Neural cell (in vitro differentiated cells): ENCODE measurements at regions not wholly inside any gene's neighbourhood (a gene's known extent, or its start where the extent isn't known, plus 50 kb on each side); places are given as distances from the start of the nearest gene placed in this dataset.

ENCODE experiments used
- H2AFZ ChIP-seq: fragments of 200-600, 300-800 bp; sonication (generic), shearing (Covaris generic); 2 replicates; pipeline ENCODE4 v1.6.0; 2014; ENCODE audit warnings: low read depth, mild to moderate bottlenecking, antibody characterized with exemption, low read length, moderate library complexity
- H3F3A ChIP-seq: fragments of 200-600 bp; shearing (Covaris generic); 2 replicates; pipeline ENCODE4 v1.6.1; 2016; ENCODE audit warnings: mild to moderate bottlenecking, moderate library complexity, mixed read lengths, antibody characterized with exemption, low read length; ENCODE audit not compliant: insufficient read depth, poor library complexity, severe bottlenecking
- H3K27ac ChIP-seq: fragments of 200-600, 300-800 bp; sonication (generic), shearing (Covaris generic); 2 replicates; pipeline ENCODE4 v1.5.1; 2014; ENCODE audit warnings: mild to moderate bottlenecking, low read length, moderate library complexity
- H3K27me3 ChIP-seq: fragments of 300-800, 200-600 bp; sonication (generic), shearing (Covaris generic); 2 replicates; pipeline ENCODE4 v1.6.0; 2014; ENCODE audit warnings: mild to moderate bottlenecking, low read depth, low read length, moderate library complexity; ENCODE audit not compliant: insufficient read depth
- H3K36me3 ChIP-seq: fragments of 300-800, 200-600 bp; sonication (generic), shearing (Covaris generic); 2 replicates; pipeline ENCODE4 v1.5.1; 2014; ENCODE audit warnings: mild to moderate bottlenecking, antibody characterized with exemption, low read length, moderate library complexity; ENCODE audit not compliant: insufficient read depth
- H3K4me2 ChIP-seq: fragments of 300-800, 200-600 bp; sonication (generic), shearing (Covaris generic); 2 replicates; pipeline ENCODE4 v1.6.0; 2014; ENCODE audit warnings: mild to moderate bottlenecking, low read length
- H3K4me3 ChIP-seq: fragments of 300-800, 200-600 bp; sonication (generic), shearing (Covaris generic); 2 replicates; pipeline ENCODE4 v1.5.1; 2014; ENCODE audit warnings: mild to moderate bottlenecking, low read length, moderate library complexity
- H3K79me2 ChIP-seq: fragments of 200-600 bp; shearing (Covaris generic); replicated peaks from 2 replicates; pipeline ENCODE4 v1.6.0; 2014; ENCODE audit warnings: mild to moderate bottlenecking, low read length, moderate library complexity; ENCODE audit not compliant: insufficient read depth
- H3K9ac ChIP-seq: fragments of 300-800, 200-600 bp; sonication (generic), shearing (Covaris generic); 2 replicates; pipeline ENCODE4 v1.6.1; 2016; ENCODE audit warnings: mild to moderate bottlenecking, low read length, mixed read lengths
- H3K9me2 ChIP-seq: fragments of 200-600 bp; shearing (Covaris generic); 2 replicates; pipeline ENCODE4 v1.6.1; 2016; ENCODE audit warnings: mild to moderate bottlenecking, low read length, mixed read lengths; ENCODE audit not compliant: insufficient read depth
- H3K9me3 ChIP-seq: fragments of 200-600, 300-800 bp; sonication (generic), shearing (Covaris generic); 2 replicates; pipeline ENCODE4 v1.6.1; 2016; ENCODE audit warnings: mild to moderate bottlenecking, mixed run types, low read length, moderate library complexity, mixed read lengths
- H4K20me1 ChIP-seq: fragments of 200-600 bp; shearing (Covaris generic); 2 replicates; pipeline ENCODE4 v1.6.1; 2016; ENCODE audit warnings: mild to moderate bottlenecking, mixed run types; ENCODE audit not compliant: insufficient read depth
- EP300 ChIP-seq: fragments of 450-650 bp; conservative IDR thresholded peaks from 2 replicates; pipeline ENCODE4 v1.6.1; 2014; ENCODE audit warnings: antibody characterized with exemption, mild to moderate bottlenecking, moderate library complexity; ENCODE audit not compliant: poor library complexity, severe bottlenecking
- EZH2 ChIP-seq: fragments of 200-600, 300-800 bp; shearing (Covaris generic), sonication (generic); IDR thresholded peaks from 2 replicates; pipeline ENCODE4 v1.6.1; 2014; ENCODE audit warnings: antibody characterized with exemption, low read length, borderline replicate concordance, mild to moderate bottlenecking; ENCODE audit not compliant: insufficient read depth, poor library complexity, severe bottlenecking
- MXI1 ChIP-seq: fragments of 450-650 bp; conservative IDR thresholded peaks from 2 replicates; pipeline ENCODE4 v1.6.1; 2014; ENCODE audit warnings: antibody characterized with exemption, mild to moderate bottlenecking; ENCODE audit not compliant: poor library complexity, severe bottlenecking
- POLR2AphosphoS5 ChIP-seq: IDR thresholded peaks from 2 replicates; pipeline ENCODE4 v1.6.1; 2012
- RAD21 ChIP-seq: fragments of 450-650 bp; conservative IDR thresholded peaks from 2 replicates; pipeline ENCODE4 v1.6.1; 2014; ENCODE audit warnings: antibody characterized with exemption, mild to moderate bottlenecking, moderate library complexity
- REST ChIP-seq: IDR thresholded peaks from 2 replicates; pipeline ENCODE4 v1.6.1; 2012; ENCODE audit warnings: borderline replicate concordance
- SMC3 ChIP-seq: fragments of 450-650 bp; conservative IDR thresholded peaks from 2 replicates; pipeline ENCODE4 v1.6.1; 2014; ENCODE audit warnings: antibody characterized with exemption, mild to moderate bottlenecking, moderate library complexity; ENCODE audit not compliant: poor library complexity
- TAF1 ChIP-seq: IDR thresholded peaks from 2 replicates; pipeline ENCODE4 v1.6.1; 2012; ENCODE audit warnings: low read depth
- TF ChIP-seq, protein P1 (sequence below): fragments of 450-650 bp; IDR thresholded peaks from 2 replicates; pipeline ENCODE4 v1.5.1; 2014; ENCODE audit warnings: antibody characterized with exemption, mild to moderate bottlenecking, moderate library complexity; ENCODE audit not compliant: poor library complexity, severe bottlenecking

DNA sequence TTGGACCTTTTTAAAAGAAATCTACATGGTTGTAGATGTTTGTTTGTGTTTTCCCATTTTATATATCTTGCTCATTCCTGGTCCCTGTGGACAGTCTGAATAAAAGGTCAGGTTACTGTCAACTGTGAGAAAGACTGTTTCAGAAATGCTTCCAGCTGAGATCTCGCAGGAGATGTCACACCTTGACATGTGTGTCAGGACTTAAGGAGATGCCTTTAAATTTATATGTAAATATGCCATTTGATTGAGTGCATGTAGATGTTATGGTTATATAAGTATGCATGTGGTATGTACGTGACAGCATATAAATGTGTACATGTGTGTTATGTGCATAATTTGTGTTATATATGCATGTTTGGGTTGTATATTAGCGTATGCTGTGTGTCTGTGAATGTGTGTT lies 2172.3 kb upstream of the CELF4 start:
- no peaks in the 10 kb centered on the region for H3K9me2 ChIP-seq
- H3K9ac ChIP-seq, result no peak overlapping the region
- H3K79me2 ChIP-seq, result no peaks in the 10 kb centered on the region
- no peaks in the 10 kb centered on the region for H3K36me3 ChIP-seq
- H3K9me3 ChIP-seq, result no peaks in the 10 kb centered on the region
- no peaks in the 10 kb centered on the region for H4K20me1 ChIP-seq
- TF ChIP-seq TAF1 (no peak), EZH2 (no peak), RAD21 (peak; percentile 33), SMC3 (peak; percentile 29), EP300 (peak; percentile 97), REST (no peak), POLR2AphosphoS5 (peak; percentile 86), MXI1 (no peak)
- TF ChIP-seq, protein P1, sequence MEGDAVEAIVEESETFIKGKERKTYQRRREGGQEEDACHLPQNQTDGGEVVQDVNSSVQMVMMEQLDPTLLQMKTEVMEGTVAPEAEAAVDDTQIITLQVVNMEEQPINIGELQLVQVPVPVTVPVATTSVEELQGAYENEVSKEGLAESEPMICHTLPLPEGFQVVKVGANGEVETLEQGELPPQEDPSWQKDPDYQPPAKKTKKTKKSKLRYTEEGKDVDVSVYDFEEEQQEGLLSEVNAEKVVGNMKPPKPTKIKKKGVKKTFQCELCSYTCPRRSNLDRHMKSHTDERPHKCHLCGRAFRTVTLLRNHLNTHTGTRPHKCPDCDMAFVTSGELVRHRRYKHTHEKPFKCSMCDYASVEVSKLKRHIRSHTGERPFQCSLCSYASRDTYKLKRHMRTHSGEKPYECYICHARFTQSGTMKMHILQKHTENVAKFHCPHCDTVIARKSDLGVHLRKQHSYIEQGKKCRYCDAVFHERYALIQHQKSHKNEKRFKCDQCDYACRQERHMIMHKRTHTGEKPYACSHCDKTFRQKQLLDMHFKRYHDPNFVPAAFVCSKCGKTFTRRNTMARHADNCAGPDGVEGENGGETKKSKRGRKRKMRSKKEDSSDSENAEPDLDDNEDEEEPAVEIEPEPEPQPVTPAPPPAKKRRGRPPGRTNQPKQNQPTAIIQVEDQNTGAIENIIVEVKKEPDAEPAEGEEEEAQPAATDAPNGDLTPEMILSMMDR, result no peak
- H3F3A ChIP-seq, result no peaks in the 10 kb centered on the region
- H3K27ac ChIP-seq, result peak overlapping the region; percentile 26
- H2AFZ ChIP-seq, result no peak overlapping the region
- no peaks in the 10 kb centered on the region for H3K27me3 ChIP-seq
- no peak overlapping the region for H3K4me2 ChIP-seq
- H3K4me3 ChIP-seq, result peak overlapping the region; percentile 7

- TF ChIP-seq, protein P1, result peak; percentile 12
- TF ChIP-seq EZH2, result no peak
- Histone ChIP-seq H3K27me3 (no peaks in the 10 kb centered on the region), H4K20me1 (no peaks in the 10 kb centered on the region), H3K36me3 (no peaks in the 10 kb centered on the region), H3F3A (no peaks in the 10 kb centered on the region), H3K4me3 (no peak overlapping the region), H3K27ac (no peak overlapping the region), H3K79me2 (no peaks in the 10 kb centered on the region), H3K4me2 (no peak overlapping the region), H2AFZ (no peak overlapping the region), H3K9ac (no peak overlapping the region), H3K9me2 (no peaks in the 10 kb centered on the region), H3K9me3 (no peaks in the 10 kb centered on the region)
Observed at GRCh38 chr18:39732918-39733317, 2167.3 kb upstream of the CELF4 start.
